ENCODE measurements at regions not wholly inside any gene's neighbourhood (a gene's known extent, or its start where the extent isn't known, plus 50 kb on each side); places are given as distances from the start of the nearest gene placed in this dataset.
A peak's percentile ranks its signal among the peaks of the same experiment; 100 is the strongest.

GRCh38 chr6:104537872-104538271 is 321.8 kb downstream of the HACE1 start:
- ATAC-seq = no peak
- H3K9me3 Mint-ChIP-seq (ENCODE audit: low read depth) = no peaks in the 10 kb centered on the region
- H3K27ac Mint-ChIP-seq = no peak overlapping the region
- no peak overlapping the region for H3K4me3 Mint-ChIP-seq
- peaks cover 13% of the 10 kb centered on the region for H3K27me3 Mint-ChIP-seq
- CTCF ChIA-PET = no interaction called here
- DNase-seq = no peak
- H3K36me3 Mint-ChIP-seq = no peaks in the 10 kb centered on the region
- no peaks in the 10 kb centered on the region for H3K4me1 Mint-ChIP-seq

GRCh38 chr6:104537180-104537579 is 322.5 kb downstream of the HACE1 start:
- no peak overlapping the region for H3K4me3 Mint-ChIP-seq
- no peaks in the 10 kb centered on the region for H3K4me1 Mint-ChIP-seq
- H3K27me3 Mint-ChIP-seq = peaks cover 13% of the 10 kb centered on the region
- H3K36me3 Mint-ChIP-seq = no peaks in the 10 kb centered on the region
- ATAC-seq (no peak), DNase-seq (no peak)
- H3K27ac Mint-ChIP-seq = no peak overlapping the region
- CTCF ChIA-PET = no interaction called here
- no peaks in the 10 kb centered on the region for H3K9me3 Mint-ChIP-seq (ENCODE audit: low read depth)

DNA sequence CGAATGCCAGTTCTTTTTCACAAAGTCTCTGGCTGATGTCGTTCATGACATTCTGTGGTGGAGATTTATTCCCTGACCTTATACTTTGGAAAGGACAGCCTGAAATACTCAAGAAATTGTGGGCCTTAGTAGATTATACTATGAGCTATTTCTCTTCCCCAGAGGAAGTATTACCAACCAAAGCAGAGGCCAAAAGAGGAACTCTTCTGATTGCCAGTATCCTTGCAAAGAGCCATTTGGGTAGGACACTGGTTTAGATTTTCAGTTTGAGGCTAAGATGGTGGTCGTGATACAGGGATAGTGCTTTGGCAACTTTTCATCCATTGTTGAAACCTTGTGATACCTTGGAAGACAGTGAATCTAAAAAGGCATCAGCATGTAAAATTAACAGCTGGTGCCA is 327.3 kb downstream of the HACE1 start:
- ATAC-seq (no peak), DNase-seq (no peak)
- no peaks in the 10 kb centered on the region for H3K4me1 Mint-ChIP-seq
- peaks cover 7% of the 10 kb centered on the region for H3K27me3 Mint-ChIP-seq
- H3K27ac Mint-ChIP-seq = no peak overlapping the region
- H3K36me3 Mint-ChIP-seq = no peaks in the 10 kb centered on the region
- CTCF ChIA-PET = no interaction called here
- no peak overlapping the region for H3K4me3 Mint-ChIP-seq
- no peaks in the 10 kb centered on the region for H3K9me3 Mint-ChIP-seq (ENCODE audit: low read depth)

- CTCF ChIA-PET = no interaction called here
- H3K9me3 Mint-ChIP-seq (ENCODE audit: low read depth) = no peaks in the 10 kb centered on the region
- no peak overlapping the region for H3K27ac Mint-ChIP-seq
- H3K27me3 Mint-ChIP-seq = peaks cover 8% of the 10 kb centered on the region
- H3K4me3 Mint-ChIP-seq = no peak overlapping the region
- H3K36me3 Mint-ChIP-seq = no peaks in the 10 kb centered on the region
- no peaks in the 10 kb centered on the region for H3K4me1 Mint-ChIP-seq
- no peak for ATAC-seq
- no peak for DNase-seq
Observed at GRCh38 chr6:104531646-104532045, 328.1 kb downstream of the HACE1 start.

DNA sequence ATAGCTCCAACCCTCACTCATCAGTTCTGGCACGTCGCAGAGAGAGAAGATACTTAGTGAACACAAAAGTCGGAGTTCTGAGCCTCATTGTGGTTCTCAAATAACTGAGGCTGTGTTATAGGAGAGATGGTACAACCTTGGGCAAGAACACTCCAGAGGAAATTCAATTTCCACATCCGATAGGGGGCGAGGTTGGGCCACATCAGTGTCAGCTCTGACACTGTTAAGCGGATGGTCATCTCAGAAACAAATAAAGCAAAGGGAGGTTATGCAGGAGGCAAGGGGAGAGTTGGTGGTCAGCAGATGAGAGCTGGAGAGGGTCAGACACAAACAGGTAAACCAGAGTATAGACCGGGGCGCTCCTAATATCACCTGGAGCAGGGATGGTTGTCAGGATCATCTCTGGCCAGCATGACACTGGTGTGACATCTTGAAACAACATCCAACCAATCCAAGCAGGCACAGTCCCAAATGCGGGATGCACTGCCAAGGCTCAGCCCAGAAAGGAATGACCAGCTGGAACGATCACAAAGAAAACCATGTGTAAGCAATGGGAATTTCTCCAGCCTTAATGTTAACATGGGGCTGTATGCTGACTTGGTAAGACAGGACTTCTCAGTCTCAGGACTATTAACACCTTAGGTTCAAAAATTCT is 331.8 kb downstream of the HACE1 start:
- DNase-seq (no peak), ATAC-seq (no peak)
- Mint-ChIP-seq H3K27me3 (peaks cover 13% of the 10 kb centered on the region), H3K4me1 (no peaks in the 10 kb centered on the region), H3K4me3 (no peak overlapping the region), H3K9me3 (ENCODE audit: low read depth) (no peaks in the 10 kb centered on the region), H3K36me3 (no peaks in the 10 kb centered on the region), H3K27ac (no peak overlapping the region)
- CTCF ChIA-PET = no interaction called here

DNA sequence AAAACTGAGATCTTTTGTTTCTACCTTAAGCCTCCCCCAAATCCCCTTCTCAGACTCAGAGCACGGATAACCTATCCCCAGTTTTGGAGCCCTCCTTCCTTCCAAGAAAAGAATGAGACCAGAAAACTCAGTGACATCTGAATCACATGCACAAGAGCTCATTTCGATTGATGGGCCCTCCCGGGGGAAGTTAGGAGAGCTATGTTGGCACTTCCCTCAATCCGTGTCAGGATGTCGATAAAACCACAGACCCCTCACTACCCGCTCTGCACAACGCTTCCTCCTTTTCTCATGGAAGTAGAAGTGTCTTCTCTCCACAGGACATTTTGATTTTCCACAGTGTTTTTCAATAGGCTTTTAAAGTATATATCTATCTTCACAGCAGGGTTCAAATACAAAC is 332.4 kb downstream of the HACE1 start:
- DNase-seq (no peak), ATAC-seq (no peak)
- Mint-ChIP-seq H3K4me3 (no peak overlapping the region), H3K27me3 (peaks cover 13% of the 10 kb centered on the region), H3K4me1 (no peaks in the 10 kb centered on the region), H3K9me3 (ENCODE audit: low read depth) (no peaks in the 10 kb centered on the region), H3K36me3 (no peaks in the 10 kb centered on the region), H3K27ac (no peak overlapping the region)
- CTCF ChIA-PET = no interaction called here

DNA sequence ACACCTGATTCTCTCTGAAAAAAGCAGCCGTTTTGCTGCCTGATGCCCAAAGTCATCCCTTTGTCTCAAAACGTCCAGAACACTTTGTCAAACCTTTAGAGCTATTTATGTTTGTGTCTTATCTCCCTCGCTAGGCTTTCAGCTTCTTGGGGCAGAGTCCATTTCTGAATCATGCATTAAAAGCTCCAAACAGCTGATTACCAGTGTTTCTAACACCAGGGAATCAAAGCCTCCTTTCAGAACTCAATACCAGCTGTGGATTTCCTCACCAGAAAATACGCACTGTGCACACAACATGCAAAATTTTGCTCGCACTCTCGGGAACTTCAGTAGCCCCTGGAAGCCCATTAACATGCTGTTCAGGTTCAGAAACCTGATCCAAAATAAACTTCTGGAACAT is 333.3 kb downstream of the HACE1 start:
- ATAC-seq = no peak

DNA sequence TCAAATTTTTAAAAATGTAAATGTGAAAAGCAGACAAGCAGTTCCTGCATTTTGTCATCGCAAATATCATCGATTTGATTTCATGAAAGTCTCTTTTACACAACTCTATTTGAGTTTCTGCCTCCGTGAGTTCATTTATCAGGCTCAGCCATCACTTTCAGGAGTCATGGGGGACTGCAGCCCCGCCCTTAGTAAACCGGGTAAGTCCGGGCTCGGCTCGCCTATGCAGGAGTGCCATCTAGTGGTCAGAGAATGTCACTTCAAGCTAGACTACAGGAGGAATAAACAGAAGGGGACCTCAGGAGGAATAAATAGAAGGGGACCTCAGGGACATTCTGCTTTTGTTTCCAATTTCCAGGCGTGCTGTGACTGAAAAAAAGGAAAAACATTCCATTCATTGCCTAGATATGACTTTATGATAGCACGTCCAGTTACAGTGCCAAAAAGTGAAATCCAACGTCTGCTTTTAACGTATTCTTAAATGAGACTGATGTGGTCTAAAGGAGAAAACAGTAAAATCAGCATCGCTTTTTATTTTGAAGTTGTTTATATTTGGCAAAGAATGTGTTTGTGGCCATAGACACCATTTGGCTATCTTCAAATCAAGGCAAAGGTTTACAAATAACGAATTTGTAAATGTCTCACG is 333.9 kb downstream of the HACE1 start:
- peaks cover 17% of the 10 kb centered on the region for H3K27me3 Mint-ChIP-seq
- no peak overlapping the region for H3K27ac Mint-ChIP-seq
- ATAC-seq (peak; percentile 92), DNase-seq (peak; percentile 79)
- no peaks in the 10 kb centered on the region for H3K9me3 Mint-ChIP-seq (ENCODE audit: low read depth)
- peak overlapping the region; percentile 54 for H3K4me3 Mint-ChIP-seq
- H3K36me3 Mint-ChIP-seq = no peaks in the 10 kb centered on the region
- CTCF ChIA-PET = interaction anchor here (0.7 to 2.6 kb wide), 7 partner anchors 8 to 226 kb away, joined by 3 to 9 read pairs (median 3); no protein-coding TSS in a partner anchor
- no peaks in the 10 kb centered on the region for H3K4me1 Mint-ChIP-seq

More for the DNA sequence above, 333.3 kb downstream of the HACE1 start:
- Mint-ChIP-seq H3K27me3 (peaks cover 13% of the 10 kb centered on the region), H3K4me3 (no peak overlapping the region), H3K36me3 (no peaks in the 10 kb centered on the region), H3K4me1 (no peaks in the 10 kb centered on the region), H3K9me3 (ENCODE audit: low read depth) (no peaks in the 10 kb centered on the region), H3K27ac (no peak overlapping the region)
- DNase-seq = no peak
- CTCF ChIA-PET = interaction anchor here (0.7 to 2.6 kb wide), 4 partner anchors 8 to 227 kb away, joined by 3 to 9 read pairs (median 4); no protein-coding TSS in a partner anchor

DNA sequence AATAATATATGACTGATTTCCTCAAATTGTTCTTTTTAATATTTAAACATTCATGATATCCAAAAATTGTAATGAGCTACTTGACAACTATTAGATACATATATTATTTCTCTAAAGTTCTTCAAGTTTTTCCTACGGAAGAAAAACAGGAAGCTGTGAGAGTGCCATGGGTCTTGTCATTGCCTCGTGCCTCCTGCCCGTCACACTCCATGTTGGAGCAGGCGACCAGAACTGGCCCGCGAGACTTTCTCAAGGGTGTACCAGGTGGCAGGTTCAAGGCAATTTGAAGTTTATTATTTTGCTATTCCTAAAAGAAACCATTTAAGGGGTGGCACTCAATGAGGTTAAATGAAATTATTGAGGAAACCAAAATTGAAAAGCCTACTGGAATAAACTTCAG is 337.2 kb downstream of the HACE1 start:
- no peaks in the 10 kb centered on the region for H3K9me3 Mint-ChIP-seq (ENCODE audit: low read depth)
- no peak overlapping the region for H3K4me3 Mint-ChIP-seq
- DNase-seq = no peak
- no peak for ATAC-seq
- CTCF ChIA-PET = no interaction called here
- no peaks in the 10 kb centered on the region for H3K36me3 Mint-ChIP-seq
- H3K27me3 Mint-ChIP-seq = peaks cover 21% of the 10 kb centered on the region
- no peak overlapping the region for H3K27ac Mint-ChIP-seq
- H3K4me1 Mint-ChIP-seq = no peaks in the 10 kb centered on the region

DNA sequence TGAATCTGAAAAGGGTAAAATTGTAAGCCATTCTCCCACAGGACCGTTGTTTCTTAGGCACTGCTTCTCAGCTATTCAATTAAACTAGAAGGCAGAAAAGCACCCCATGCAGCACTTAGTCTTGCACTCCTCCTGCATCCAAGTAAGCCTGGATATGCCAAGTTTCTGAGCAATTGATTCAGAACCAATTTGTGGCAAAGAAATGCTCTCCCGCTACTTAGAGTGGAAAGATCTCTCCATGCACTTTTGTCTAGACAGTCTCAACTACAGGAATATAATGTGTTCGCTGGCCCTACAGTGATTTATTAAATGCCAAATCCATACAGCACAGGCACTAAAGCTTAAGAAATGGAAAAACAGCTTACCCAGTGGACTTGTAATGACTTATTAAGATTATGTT is 338.5 kb downstream of the HACE1 start:
- no peak overlapping the region for H3K27ac Mint-ChIP-seq
- CTCF ChIA-PET = no interaction called here
- no peaks in the 10 kb centered on the region for H3K36me3 Mint-ChIP-seq
- no peak overlapping the region for H3K4me3 Mint-ChIP-seq
- no peaks in the 10 kb centered on the region for H3K4me1 Mint-ChIP-seq
- ATAC-seq (no peak), DNase-seq (no peak)
- no peaks in the 10 kb centered on the region for H3K9me3 Mint-ChIP-seq (ENCODE audit: low read depth)
- peaks cover 19% of the 10 kb centered on the region for H3K27me3 Mint-ChIP-seq

DNA sequence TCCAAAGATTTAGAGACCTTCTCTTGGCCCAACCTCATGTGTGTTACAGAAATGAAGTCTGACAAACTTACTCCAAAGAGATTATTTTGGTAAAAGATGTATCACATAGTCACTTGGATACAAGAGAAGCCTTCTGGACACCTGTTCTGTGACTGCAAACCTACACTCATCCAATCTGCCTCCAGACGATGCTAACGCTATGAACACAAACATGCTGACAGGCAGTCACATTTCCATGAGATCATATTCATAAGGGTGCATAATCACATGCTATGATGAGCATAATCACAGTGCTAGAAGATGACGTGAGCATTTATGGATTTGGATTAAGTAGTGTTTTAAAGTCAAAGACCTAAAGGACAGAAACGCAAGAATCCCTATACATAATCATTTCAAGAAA is 340.2 kb downstream of the HACE1 start:
- CTCF ChIA-PET = no interaction called here
- no peaks in the 10 kb centered on the region for H3K9me3 Mint-ChIP-seq (ENCODE audit: low read depth)
- H3K4me1 Mint-ChIP-seq = no peaks in the 10 kb centered on the region

DNA sequence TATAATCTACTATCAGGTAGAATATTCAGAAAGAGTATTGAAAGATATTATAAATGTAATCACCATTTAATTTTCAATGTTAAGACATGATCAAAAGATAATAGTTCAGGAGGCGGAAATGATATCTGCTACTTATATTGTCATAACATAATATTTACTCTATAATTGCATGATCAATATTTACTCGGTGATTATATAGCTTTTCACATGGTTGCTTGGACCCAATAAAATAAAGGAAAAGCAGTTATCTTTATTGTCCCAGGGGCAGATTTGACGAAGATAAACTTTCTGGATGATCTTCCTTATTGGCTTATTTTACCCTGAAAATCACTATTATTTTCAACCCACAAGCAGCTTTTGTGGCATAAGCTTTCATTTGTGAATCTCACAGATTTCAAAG is 350.4 kb downstream of the HACE1 start:
- no peaks in the 10 kb centered on the region for H3K36me3 Mint-ChIP-seq
- DNase-seq (no peak), ATAC-seq (no peak)
- H3K4me1 Mint-ChIP-seq = no peaks in the 10 kb centered on the region
- no peak overlapping the region for H3K4me3 Mint-ChIP-seq
- CTCF ChIA-PET = no interaction called here
- H3K27me3 Mint-ChIP-seq = no peaks in the 10 kb centered on the region
- no peak overlapping the region for H3K27ac Mint-ChIP-seq
- no peaks in the 10 kb centered on the region for H3K9me3 Mint-ChIP-seq (ENCODE audit: low read depth)

More for the DNA sequence above, 340.2 kb downstream of the HACE1 start:
- Mint-ChIP-seq H3K36me3 (no peaks in the 10 kb centered on the region), H3K4me3 (no peak overlapping the region), H3K27ac (no peak overlapping the region), H3K27me3 (peaks cover 19% of the 10 kb centered on the region)
- DNase-seq (no peak), ATAC-seq (no peak)

GRCh38 chr6:104506429-104506828 is 353.3 kb downstream of the HACE1 start:
- CTCF ChIA-PET = no interaction called here

GRCh38 chr6:104505838-104506237 is 353.9 kb downstream of the HACE1 start:
- no peak for ATAC-seq
- CTCF ChIA-PET = no interaction called here
- no peak overlapping the region for H3K4me3 Mint-ChIP-seq

More at GRCh38 chr6:104506429-104506828, 353.3 kb downstream of the HACE1 start:
- H3K36me3 Mint-ChIP-seq = no peaks in the 10 kb centered on the region
- no peak for ATAC-seq
- H3K27ac Mint-ChIP-seq = no peak overlapping the region
- peaks cover 3% of the 10 kb centered on the region for H3K27me3 Mint-ChIP-seq
- H3K9me3 Mint-ChIP-seq (ENCODE audit: low read depth) = no peaks in the 10 kb centered on the region
- H3K4me3 Mint-ChIP-seq = no peak overlapping the region
- DNase-seq = no peak
- H3K4me1 Mint-ChIP-seq = no peaks in the 10 kb centered on the region

More at GRCh38 chr6:104505838-104506237, 353.9 kb downstream of the HACE1 start:
- no peaks in the 10 kb centered on the region for H3K4me1 Mint-ChIP-seq
- H3K36me3 Mint-ChIP-seq = no peaks in the 10 kb centered on the region
- no peaks in the 10 kb centered on the region for H3K9me3 Mint-ChIP-seq (ENCODE audit: low read depth)
- DNase-seq = no peak
- H3K27ac Mint-ChIP-seq = no peak overlapping the region
- peaks cover 3% of the 10 kb centered on the region for H3K27me3 Mint-ChIP-seq
